TTC549 (cell line): ENCODE measurements at regions not wholly inside any gene's neighbourhood (a gene's known extent, or its start where the extent isn't known, plus 50 kb on each side); places are given as distances from the start of the nearest gene placed in this dataset.

Source experiments
- FAIRE-seq: peaks from 2 replicates; lab custom pipeline; 2012; peaks lifted over from hg19 to GRCh38; lab: Jason Lieb, UNC

- no peak for FAIRE-seq
Observed at GRCh38 chr1:104718752-104719151, 969.1 kb downstream of the AMY1C start.

- FAIRE-seq: no peak
Observed at GRCh38 chr1:104720741-104721140, 971.0 kb downstream of the AMY1C start.

GRCh38 chr1:104726917-104727316 lies 977.2 kb downstream of the AMY1C start:
- no peak for FAIRE-seq

GRCh38 chr1:104733866-104734265 lies 984.2 kb downstream of the AMY1C start:
- no peak for FAIRE-seq

- no peak for FAIRE-seq
Observed at GRCh38 chr1:104745875-104746274, 996.2 kb downstream of the AMY1C start.

GRCh38 chr1:104746994-104747393 lies 997.3 kb downstream of the AMY1C start:
- FAIRE-seq: no peak

GRCh38 chr1:104760017-104760416 lies 1010.3 kb downstream of the AMY1C start:
- no peak for FAIRE-seq

- FAIRE-seq: no peak
Observed at GRCh38 chr1:104761961-104762570, 1012.4 kb downstream of the AMY1C start.

GRCh38 chr1:104765085-104765484 lies 1015.4 kb downstream of the AMY1C start:
- no peak for FAIRE-seq

- no peak for FAIRE-seq
Observed at GRCh38 chr1:104768466-104768865, 1018.8 kb downstream of the AMY1C start.

- no peak for FAIRE-seq
Observed at GRCh38 chr1:104780470-104781078, 1030.9 kb downstream of the AMY1C start.

GRCh38 chr1:104785575-104786187 lies 1036.0 kb downstream of the AMY1C start:
- no peak for FAIRE-seq

GRCh38 chr1:104787866-104788510 lies 1038.3 kb downstream of the AMY1C start:
- FAIRE-seq: no peak

- FAIRE-seq: no peak
Observed at GRCh38 chr1:104791030-104791429, 1041.3 kb downstream of the AMY1C start.

- FAIRE-seq: no peak
Observed at GRCh38 chr1:104794035-104794434, 1044.3 kb downstream of the AMY1C start.

- no peak for FAIRE-seq
Observed at GRCh38 chr1:104795931-104796330, 1046.2 kb downstream of the AMY1C start.

- no peak for FAIRE-seq
Observed at GRCh38 chr1:104797982-104798381, 1048.3 kb downstream of the AMY1C start.

- FAIRE-seq: no peak
Observed at GRCh38 chr1:104801344-104801743, 1051.6 kb downstream of the AMY1C start.

- no peak for FAIRE-seq
Observed at GRCh38 chr1:104804147-104804546, 1054.4 kb downstream of the AMY1C start.

GRCh38 chr1:104807590-104807989 lies 1057.9 kb downstream of the AMY1C start:
- FAIRE-seq: no peak

GRCh38 chr1:104825401-104825800 lies 1075.7 kb downstream of the AMY1C start:
- FAIRE-seq: no peak

- FAIRE-seq: no peak
Observed at GRCh38 chr1:104830534-104830933, 1080.8 kb downstream of the AMY1C start.

GRCh38 chr1:104852151-104852550 lies 1102.5 kb downstream of the AMY1C start:
- FAIRE-seq: no peak
